ENCODE measurements at regions not wholly inside any gene's neighbourhood (a gene's known extent, or its start where the extent isn't known, plus 50 kb on each side); places are given as distances from the start of the nearest gene placed in this dataset.

DNA sequence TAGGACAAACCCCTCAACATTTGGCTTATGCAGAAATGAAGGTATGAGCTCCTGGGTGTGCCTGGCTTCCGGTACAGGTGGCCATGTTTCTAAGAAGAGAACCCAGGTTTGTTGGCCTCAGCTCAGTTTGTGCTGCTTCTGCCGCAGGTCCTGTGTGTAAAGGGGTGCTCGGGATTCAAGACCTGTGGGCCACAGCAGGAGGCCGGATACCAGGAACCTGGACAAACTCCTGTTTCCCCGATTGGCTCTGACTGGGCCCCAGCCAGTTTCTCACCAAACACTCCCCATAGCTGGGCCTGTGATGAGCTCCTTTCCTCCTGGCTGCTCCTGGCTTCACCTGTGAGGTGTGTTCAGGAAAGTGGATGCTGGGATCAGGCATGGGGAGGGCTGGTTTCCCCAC lies 271.2 kb upstream of the IRX2 start:
- no peak for DNase-seq (ENCODE audit: low read depth)

- DNase-seq (ENCODE audit: low read depth): no peak
These were observed 268.9 kb upstream of the IRX2 start for GRCh38 chr5:3020426-3020825.

DNA sequence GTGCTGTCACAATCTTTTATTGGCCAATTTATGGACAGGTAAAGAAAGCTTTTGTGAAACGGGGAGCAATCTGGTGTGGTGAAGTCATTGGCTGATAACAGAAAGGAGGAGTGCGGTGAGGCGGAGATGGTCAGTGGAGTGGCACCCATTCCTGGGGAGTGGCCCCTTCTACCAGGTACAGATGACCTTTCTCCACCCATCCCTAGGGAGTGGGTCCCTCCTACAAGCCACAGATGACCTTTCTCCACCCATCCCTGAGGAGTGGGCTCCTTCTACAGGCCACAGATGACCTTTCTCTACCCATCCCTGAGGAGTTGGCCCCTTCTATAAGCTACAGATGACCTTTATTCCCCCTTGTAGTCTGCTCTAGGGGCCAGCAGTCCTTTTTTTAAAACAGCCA lies 267.6 kb upstream of the IRX2 start:
- DNase-seq (ENCODE audit: low read depth): no peak

- DNase-seq (ENCODE audit: low read depth): no peak
These were observed 260.2 kb upstream of the IRX2 start for GRCh38 chr5:3011764-3012017.

DNA sequence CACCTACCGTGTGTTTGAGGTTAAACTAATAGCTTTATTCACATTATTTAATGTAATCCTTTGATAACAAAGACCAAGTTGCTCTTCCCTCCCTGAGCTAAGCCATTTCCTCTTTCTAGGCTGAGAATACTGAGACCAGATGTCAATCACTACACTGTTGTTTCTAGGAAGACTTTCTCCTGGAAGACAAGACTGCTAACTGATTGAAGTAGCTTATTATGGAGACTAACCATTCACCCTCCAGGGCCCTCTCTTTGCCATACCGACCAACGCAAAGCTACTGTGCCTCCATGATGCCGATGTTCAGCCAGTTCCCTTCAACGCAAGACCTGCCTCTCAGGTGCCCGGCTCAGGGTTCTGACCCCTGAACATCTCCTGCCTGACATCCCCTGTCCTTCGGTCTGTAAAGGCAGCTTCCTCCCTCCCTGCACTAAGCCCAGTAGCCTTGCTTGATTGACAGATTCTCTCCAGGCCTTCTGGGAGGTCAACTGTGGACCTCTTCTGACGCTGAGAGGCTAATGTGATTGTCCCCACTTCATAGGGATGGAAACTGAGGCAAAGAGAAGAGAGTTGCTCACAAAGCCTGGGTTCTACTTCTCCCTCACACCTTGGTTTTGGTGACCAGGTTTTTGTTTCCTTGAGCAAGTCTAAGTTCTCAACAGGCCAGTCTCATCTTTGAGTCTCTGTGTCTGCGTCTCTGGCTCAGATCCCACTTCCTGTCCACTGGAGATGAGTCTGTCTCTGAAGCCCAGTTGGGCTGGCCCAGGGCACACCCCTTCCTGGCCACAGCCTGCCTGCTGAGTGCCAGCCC lies 259.7 kb upstream of the IRX2 start:
- DNase-seq (ENCODE audit: low read depth): peak; percentile 29

GRCh38 chr5:3010301-3010952 lies 258.9 kb upstream of the IRX2 start:
- no peak for DNase-seq (ENCODE audit: low read depth)

GRCh38 chr5:3009605-3010004 lies 258.1 kb upstream of the IRX2 start:
- DNase-seq (ENCODE audit: low read depth): no peak

GRCh38 chr5:3007577-3007976 lies 256.1 kb upstream of the IRX2 start:
- no peak for DNase-seq (ENCODE audit: low read depth)

- DNase-seq (ENCODE audit: low read depth): no peak
These were observed 255.6 kb upstream of the IRX2 start for GRCh38 chr5:3006961-3007551.

- no peak for DNase-seq (ENCODE audit: low read depth)
These were observed 255.0 kb upstream of the IRX2 start for GRCh38 chr5:3006526-3006925.

GRCh38 chr5:3004361-3005080 lies 253.0 kb upstream of the IRX2 start:
- DNase-seq (ENCODE audit: low read depth): no peak

GRCh38 chr5:3002230-3002629 lies 250.8 kb upstream of the IRX2 start:
- DNase-seq (ENCODE audit: low read depth): no peak

- no peak for DNase-seq (ENCODE audit: low read depth)
These were observed 249.2 kb upstream of the IRX2 start for GRCh38 chr5:3000631-3001030.

DNA sequence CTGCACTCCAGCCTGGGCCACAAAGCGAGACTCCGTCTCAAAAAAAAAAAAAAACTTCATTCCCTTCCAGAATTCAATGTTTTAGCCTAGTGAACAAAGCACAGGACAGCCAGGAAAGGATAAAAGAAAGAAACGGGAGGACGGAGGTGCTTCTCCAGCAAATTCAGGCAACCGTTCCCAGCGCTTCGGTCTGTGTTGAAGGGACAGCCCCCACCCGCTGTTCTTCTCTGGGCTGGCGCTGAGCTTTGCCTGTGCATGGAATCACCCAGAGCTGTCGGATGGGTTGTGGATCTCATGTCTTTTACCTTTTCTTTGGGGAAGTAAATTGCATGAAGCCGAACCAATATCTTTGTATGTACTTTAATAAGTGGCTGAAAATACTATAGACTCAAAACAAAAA lies 248.4 kb upstream of the IRX2 start:
- DNase-seq (ENCODE audit: low read depth): no peak

DNA sequence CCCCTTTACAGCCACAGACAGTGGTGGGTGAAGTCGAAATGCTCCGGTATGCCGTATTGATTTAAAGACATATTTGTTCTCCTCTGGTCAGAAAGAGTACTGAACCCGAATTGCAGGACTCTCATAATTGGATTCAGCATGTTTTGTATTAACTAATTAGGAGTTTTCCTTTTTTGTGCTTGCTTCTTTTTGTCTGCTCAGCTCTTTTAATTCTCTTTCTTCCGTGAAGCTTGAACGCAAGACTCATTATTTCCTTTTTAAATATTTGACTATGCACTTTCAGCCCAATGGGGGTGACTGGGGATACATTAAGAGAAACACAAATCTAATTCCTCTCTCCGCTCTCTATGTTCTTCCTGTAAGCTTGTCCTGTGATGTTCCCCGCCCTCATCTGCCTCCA lies 246.6 kb upstream of the IRX2 start:
- DNase-seq (ENCODE audit: low read depth): no peak

DNA sequence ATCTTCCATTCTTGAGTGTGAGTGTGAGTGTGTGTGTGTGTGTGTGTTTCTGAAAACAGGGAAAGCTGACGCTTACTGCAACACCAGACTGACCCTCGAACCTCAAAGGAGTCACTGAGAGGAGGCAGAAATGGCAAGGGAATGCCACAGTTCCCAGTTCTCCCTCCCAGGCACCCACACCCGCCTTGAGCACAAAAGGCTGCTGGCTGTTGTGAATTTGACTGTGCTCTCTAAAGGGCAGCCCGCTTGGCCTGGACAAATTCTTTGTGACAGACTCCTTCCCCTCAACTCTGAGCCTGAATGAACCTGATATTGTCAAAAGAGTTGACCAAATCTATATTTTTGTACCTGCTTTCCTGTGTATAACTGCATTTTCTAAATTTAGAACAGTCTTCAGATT lies 245.7 kb upstream of the IRX2 start:
- DNase-seq (ENCODE audit: low read depth): no peak

DNA sequence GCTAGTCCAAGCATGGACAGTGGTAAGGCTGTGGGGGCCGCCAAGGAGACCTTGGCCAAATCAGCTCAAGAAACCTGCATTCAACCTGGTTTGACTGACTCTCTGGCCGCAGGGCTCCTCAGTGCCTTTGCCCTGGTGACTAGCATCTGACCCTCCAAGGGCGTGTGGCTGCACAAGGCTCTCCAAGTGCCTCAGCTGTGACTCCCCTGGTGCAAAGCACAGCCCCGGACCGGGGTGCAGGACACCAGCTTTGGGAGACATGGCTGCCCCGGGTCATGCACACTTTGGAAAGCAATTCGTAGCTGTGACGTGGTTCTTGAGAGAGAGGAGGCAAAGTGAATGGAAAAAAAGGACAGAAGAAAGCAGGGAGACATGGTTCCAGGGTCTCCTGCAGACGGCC lies 245.2 kb upstream of the IRX2 start:
- no peak for DNase-seq (ENCODE audit: low read depth)

DNA sequence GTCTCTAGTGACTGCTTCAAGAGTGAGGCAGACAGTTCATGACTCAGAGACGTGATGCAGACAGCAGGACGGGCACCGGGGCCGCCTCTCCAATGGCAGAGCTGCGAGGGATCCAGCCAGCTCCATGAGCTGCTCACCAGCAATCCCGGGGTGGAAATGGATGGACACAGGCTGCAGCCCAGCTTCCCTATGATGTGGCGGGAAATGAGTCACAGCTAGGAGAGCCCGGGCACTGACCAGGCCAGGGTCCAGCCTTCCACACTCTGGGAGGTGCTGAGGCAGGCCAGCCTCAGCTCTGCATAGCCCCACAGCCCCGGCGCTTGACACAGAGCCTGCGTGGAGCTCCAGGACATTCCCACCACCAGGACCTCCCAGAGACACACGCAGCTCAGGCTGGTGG lies 244.8 kb upstream of the IRX2 start:
- peak; percentile 82 for DNase-seq (ENCODE audit: low read depth)

- DNase-seq (ENCODE audit: low read depth): no peak
These were observed 244.2 kb upstream of the IRX2 start for GRCh38 chr5:2995667-2996066.

GRCh38 chr5:2995035-2995434 lies 243.6 kb upstream of the IRX2 start:
- no peak for DNase-seq (ENCODE audit: low read depth)

DNA sequence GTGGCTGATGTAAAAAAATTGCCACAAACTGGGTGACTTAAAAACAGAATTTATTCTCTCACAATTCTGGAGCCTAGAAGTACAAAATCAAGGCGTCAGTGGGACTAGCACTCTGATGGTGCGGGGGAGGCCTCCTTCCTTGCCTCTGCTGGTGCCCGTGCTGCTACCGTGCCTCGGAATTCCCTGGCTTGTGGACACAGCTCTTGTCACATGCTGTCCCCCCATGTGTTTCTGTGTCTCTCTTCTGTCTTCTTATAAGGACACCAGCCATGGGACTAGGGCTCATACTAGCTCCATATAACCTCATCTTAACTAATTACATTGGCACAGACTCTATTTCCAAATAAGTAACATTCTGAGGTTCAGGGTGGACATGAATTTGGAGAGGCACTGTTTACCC lies 242.3 kb upstream of the IRX2 start:
- DNase-seq (ENCODE audit: low read depth): no peak

GRCh38 chr5:2993301-2993700 lies 241.8 kb upstream of the IRX2 start:
- DNase-seq (ENCODE audit: low read depth): no peak

DNA sequence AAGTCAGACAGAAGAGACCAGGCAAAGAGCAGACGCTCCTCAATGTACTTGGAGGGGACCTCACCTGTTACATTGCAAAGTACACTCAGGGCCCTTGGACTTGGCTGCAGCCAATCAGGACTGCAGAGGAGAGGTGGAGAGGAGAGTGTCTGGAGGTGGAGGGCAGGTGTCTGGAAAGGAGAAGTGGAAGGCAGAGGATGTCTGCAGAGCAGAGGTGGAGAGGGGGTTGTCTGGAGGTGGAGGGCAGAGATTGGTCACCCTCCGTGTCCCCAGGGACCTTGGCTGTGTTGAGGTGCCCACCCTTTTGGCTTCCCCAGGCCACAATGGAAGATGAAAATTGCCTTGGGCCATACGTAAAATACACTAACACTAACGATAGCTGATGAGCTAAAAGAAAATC lies 241.3 kb upstream of the IRX2 start:
- no peak for DNase-seq (ENCODE audit: low read depth)
